Chondrocyte (in vitro differentiated cells): ENCODE measurements at regions not wholly inside any gene's neighbourhood (a gene's known extent, or its start where the extent isn't known, plus 50 kb on each side); places are given as distances from the start of the nearest gene placed in this dataset.

ENCODE experiments used
- DNase-seq: peaks from one replicate; pipeline ENCODE4 v3.0.0; 2021; ENCODE audit warnings: mixed read lengths, low spot score
- H3K27ac Mint-ChIP-seq: one replicate; pipeline ENCODE4 v1.8.0; 2021; ENCODE audit warnings: mild to moderate bottlenecking, moderate library complexity, mixed read lengths; ENCODE audit not compliant: unreplicated experiment
- H3K27me3 Mint-ChIP-seq: 2 replicates; pipeline ENCODE4 v1.8.0; 2021; ENCODE audit warnings: low read depth, mixed read lengths
- H3K36me3 Mint-ChIP-seq: 2 replicates; pipeline ENCODE4 v1.8.0; 2021; ENCODE audit warnings: low read depth, mixed read lengths
- H3K4me1 Mint-ChIP-seq: 2 replicates; pipeline ENCODE4 v1.8.0; 2021; ENCODE audit warnings: low read depth, mild to moderate bottlenecking, mixed read lengths
- H3K4me3 Mint-ChIP-seq: one replicate; pipeline ENCODE4 v1.8.0; 2021; ENCODE audit warnings: mild to moderate bottlenecking, moderate library complexity, mixed read lengths; ENCODE audit not compliant: unreplicated experiment
- H3K9me3 Mint-ChIP-seq: 2 replicates; pipeline ENCODE4 v1.8.0; 2021; ENCODE audit warnings: low read depth, mixed read lengths
- TF ChIP-seq, protein P1 (sequence below): fragments of 200-600 bp; sonication (generic); IDR thresholded peaks from 2 replicates; pipeline ENCODE4 v1.5.0; 2021; ENCODE audit warnings: antibody characterized with exemption, mild to moderate bottlenecking, moderate library complexity

DNA sequence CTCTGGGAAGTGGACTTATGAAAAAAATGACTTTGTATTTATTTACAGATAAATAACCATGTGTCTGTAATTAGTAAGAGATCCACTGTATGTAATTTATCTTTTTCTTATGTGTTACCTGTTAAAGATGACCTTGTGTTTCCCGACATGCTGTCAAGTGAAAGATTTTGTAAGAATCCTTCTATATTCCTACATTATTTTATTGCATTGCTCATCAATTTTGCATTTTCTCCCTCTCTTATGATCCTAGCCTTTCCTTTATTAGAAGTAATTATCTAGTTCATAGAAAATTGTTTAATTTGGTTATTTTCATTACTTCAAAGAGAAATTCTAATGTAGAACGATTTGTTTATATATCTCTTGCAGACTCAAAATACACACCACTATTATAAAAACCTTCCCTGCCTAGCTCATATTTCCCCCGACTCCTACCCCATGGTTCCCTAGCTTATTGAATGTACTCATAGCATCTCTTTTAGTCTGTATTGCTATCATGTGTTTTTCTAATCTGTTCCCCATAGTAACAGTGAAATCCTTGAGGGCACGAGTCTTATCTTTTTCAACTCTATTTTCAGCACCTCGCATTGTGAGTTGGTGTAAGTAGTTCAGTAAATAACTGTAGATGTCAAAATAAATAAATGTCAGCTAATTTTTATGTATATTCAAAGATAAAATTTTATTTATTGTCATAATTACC is 774.4 kb downstream of the HDGFL1 start:
- H3K4me3 Mint-ChIP-seq: no peak overlapping the region
- H3K36me3 Mint-ChIP-seq: peaks cover 2% of the 10 kb centered on the region
- no peak overlapping the region for H3K27ac Mint-ChIP-seq
- H3K27me3 Mint-ChIP-seq: no peaks in the 10 kb centered on the region
- no peaks in the 10 kb centered on the region for H3K9me3 Mint-ChIP-seq
- TF ChIP-seq, protein P1, sequence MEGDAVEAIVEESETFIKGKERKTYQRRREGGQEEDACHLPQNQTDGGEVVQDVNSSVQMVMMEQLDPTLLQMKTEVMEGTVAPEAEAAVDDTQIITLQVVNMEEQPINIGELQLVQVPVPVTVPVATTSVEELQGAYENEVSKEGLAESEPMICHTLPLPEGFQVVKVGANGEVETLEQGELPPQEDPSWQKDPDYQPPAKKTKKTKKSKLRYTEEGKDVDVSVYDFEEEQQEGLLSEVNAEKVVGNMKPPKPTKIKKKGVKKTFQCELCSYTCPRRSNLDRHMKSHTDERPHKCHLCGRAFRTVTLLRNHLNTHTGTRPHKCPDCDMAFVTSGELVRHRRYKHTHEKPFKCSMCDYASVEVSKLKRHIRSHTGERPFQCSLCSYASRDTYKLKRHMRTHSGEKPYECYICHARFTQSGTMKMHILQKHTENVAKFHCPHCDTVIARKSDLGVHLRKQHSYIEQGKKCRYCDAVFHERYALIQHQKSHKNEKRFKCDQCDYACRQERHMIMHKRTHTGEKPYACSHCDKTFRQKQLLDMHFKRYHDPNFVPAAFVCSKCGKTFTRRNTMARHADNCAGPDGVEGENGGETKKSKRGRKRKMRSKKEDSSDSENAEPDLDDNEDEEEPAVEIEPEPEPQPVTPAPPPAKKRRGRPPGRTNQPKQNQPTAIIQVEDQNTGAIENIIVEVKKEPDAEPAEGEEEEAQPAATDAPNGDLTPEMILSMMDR: no peak
- no peak for DNase-seq
- no peaks in the 10 kb centered on the region for H3K4me1 Mint-ChIP-seq

DNA sequence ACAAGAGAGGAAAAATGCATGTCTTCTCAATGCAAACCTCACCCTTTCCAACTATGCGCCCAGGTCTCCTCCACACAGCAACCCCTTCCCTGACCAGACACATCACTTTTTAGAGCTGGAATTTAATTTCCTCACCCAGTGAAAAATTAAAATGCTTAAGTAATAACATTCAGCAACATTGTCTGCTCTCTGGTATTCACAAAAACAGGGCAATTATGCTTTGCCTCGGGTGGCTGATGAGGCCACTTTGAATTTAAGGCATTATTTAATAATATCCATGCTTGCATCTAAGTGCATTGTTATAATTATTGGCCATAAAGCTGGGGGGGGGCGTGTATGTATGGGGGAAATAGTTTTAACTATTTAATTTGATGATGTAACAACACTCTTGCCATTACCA is 777.8 kb upstream of the NRSN1 start:
- peaks cover 2% of the 10 kb centered on the region for H3K36me3 Mint-ChIP-seq

DNA sequence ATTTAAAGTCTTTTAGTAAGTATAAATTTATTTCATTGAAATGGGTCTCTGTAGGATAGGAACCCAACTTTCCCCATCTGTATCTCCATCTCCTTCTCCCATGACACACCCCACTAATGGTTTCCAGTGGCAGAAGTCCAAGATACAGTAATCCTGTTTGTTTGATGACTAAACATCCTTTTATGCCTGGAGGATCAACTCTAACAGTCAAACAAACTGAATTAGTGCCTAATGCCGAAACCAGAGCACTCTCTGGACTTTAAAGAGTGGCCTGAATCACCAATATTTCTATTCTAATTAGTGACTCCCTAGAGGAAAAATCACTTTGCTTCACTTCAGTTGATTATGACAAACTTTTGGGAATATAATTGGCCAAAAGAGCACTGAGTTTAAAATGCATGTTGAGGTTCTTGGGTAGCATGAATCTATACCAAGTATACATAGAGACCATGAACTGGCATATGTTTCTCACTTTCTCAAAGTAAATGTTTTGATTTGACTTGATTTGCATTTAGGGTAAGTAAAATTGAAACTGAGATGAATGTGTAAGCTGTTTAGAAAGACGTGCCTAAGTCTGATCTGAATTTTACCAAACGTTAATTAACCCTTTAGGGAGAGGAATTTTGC is 776.4 kb upstream of the NRSN1 start:
- no peak for DNase-seq
- Mint-ChIP-seq H3K9me3 (no peaks in the 10 kb centered on the region), H3K4me1 (no peaks in the 10 kb centered on the region), H3K4me3 (no peak overlapping the region), H3K27ac (no peak overlapping the region), H3K36me3 (peaks cover 2% of the 10 kb centered on the region), H3K27me3 (no peaks in the 10 kb centered on the region)
- TF ChIP-seq, protein P1: no peak

More for the DNA sequence above, 777.8 kb upstream of the NRSN1 start:
- Mint-ChIP-seq H3K4me1 (no peaks in the 10 kb centered on the region), H3K4me3 (no peak overlapping the region), H3K27ac (no peak overlapping the region), H3K9me3 (no peaks in the 10 kb centered on the region), H3K27me3 (no peaks in the 10 kb centered on the region)
- DNase-seq: no peak
- TF ChIP-seq, protein P1: no peak

DNA sequence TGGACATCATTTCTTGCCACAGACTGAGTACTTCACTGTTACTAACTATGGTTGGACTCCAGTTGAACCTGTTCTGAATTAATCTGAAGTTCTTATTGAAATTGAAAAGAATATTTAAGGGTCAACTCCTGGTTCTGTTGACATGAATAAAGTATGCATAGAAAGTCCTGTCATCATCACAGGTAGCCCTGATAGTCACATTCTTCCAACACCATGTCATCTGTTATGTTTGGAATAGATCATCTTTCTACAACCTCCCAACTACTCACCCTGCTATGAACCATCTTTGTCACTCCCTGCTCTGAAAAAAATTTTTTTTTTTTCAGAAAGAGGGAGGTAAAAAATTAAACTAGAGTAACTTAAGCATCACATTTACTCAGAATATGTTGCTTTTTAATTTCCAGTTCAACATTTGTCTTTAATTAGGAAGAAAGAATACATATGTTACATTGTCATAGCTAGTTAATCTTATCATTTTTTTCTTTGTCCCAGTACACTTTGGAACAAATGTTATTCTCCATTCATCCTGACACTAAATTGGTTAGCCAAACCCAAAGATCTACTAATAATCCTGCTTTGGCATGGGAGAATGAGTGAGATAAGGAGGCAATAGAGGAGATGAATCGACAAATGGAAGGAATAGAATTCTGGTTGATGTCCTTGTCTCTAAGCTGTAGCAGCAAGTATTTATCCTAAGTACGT is 775.1 kb upstream of the NRSN1 start:
- no peaks in the 10 kb centered on the region for H3K9me3 Mint-ChIP-seq
- TF ChIP-seq, protein P1: no peak
- no peak overlapping the region for H3K27ac Mint-ChIP-seq
- no peaks in the 10 kb centered on the region for H3K4me1 Mint-ChIP-seq
- H3K36me3 Mint-ChIP-seq: peaks cover 2% of the 10 kb centered on the region
- no peak for DNase-seq
- H3K4me3 Mint-ChIP-seq: no peak overlapping the region
- no peaks in the 10 kb centered on the region for H3K27me3 Mint-ChIP-seq

DNA sequence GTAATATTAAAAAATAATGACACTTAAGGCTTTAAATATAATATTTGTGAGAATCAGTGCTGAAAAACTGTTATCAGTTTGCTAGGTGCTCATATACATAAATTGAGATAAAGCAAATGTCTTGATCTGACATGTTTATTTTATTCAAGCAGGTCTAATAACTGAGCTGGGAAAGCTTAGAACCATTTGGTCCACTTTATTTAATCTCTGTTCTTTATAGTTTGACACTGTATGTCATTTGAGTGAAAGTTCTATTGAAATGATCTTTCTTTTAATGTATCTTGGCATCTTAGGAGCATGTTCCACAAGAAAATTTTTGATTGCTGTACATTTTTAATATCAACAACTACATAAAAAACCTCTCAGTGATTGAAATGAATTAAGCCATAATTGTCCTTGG is 772.0 kb upstream of the NRSN1 start:
- DNase-seq: no peak
- Mint-ChIP-seq H3K4me3 (no peak overlapping the region), H3K27me3 (no peaks in the 10 kb centered on the region)

More for the DNA sequence above, 772.0 kb upstream of the NRSN1 start:
- Mint-ChIP-seq H3K4me1 (no peaks in the 10 kb centered on the region), H3K27ac (no peak overlapping the region), H3K9me3 (peaks cover 5% of the 10 kb centered on the region), H3K36me3 (peaks cover 1% of the 10 kb centered on the region)
- TF ChIP-seq, protein P1: no peak
